COLO829 (cell line): ENCODE measurements at regions not wholly inside any gene's neighbourhood (a gene's known extent, or its start where the extent isn't known, plus 50 kb on each side); places are given as distances from the start of the nearest gene placed in this dataset.
"Not testable (repeated sequence)": the region's sequence is repeated elsewhere in the genome, so short reads cannot be mapped to it uniquely, and the experiment has no call there.

Source experiments
- DNase-seq: peaks from one replicate; pipeline ENCODE4 v3.0.0; 2012; ENCODE audit warnings: low spot score

DNA sequence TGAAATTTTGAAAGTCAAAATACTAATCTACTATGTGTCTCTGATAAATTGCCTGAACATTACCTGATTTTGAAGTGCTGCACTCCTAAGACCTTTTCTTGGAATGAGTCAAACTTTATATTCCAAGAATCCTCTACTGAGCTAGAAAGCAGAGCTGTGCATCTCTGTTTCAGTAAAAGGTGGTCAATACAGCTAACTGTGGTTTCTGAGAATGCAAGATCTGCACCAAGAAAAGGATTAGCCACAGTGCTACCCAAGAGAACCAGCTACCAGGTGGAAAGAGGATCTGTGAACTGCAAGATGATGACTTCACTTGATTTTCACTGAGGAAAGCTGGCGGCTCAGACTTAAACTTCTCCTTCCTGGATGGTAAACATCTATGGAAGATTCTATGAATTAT, 289.3 kb downstream of the LIPI start:
- not testable (repeated sequence) for DNase-seq

DNA sequence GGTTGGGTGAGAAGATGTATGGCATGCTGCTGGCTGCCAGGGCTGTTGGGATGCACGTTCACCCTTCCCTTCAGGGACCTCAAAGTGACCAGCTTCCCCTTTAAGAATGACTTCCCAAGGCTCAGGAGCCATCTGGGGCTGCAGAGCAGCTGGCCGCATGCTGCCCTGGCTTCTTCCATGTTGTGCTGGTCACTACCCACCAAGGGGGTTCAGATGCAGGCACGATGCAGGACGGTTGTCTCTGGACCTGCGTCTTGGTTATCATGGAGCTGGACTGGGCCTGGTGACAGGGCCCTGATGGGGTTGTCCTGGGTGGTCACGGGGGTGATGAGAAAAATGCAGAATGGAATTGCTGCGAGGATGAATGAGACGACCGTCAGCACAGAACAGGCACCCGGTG, 297.8 kb downstream of the POTED start:
- DNase-seq = not testable (repeated sequence)

DNA sequence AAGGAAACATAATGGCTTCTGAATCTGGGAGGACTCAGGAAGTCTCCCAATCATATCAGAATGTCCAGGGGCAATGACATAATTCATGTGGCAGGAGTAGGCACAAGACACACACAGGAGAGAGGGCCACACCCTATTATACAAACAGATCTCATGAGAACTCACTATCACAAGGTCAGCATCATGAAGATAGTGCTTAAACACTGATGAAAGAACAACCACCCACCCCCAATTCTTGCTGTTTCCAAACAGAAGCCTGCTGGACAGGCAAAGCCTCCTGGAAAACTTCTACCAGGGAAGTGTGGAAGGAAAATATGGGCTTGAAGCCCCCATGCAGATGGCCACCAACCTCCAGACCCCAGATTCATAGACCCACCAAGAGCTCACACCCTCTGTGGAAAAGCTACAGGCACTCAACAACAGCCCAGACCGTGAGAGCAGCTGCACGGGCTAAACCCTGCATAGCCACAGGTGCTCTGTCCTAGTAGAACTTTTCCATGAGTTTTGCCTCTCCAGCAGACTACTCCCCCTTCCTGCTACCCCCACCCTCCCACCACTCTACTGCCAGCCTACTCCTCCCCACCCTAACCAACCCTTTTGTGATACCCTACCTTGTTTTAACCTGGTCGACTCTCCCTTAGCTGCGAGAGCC, 287.1 kb downstream of the POTED start:
- DNase-seq = not testable (repeated sequence)

DNA sequence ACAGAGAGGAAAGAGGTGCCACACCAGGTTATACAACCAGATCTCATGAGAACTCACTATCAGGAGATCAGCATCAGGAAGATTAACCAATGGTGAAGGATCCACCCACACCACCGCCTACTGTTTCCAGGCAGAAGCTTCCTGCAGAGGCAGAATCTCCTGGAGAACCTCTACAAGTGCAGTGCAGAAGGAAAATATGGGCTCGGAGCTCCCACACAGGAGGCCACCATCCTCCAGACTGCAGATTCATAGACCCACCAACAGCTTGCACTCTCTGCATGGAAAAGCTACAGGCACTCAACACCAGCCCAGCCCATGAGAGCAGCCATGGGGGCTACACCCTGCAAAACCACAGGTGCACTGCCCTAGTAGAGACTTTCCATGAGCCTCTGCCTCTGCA, 284.0 kb downstream of the POTED start:
- not testable (repeated sequence) for DNase-seq

DNA sequence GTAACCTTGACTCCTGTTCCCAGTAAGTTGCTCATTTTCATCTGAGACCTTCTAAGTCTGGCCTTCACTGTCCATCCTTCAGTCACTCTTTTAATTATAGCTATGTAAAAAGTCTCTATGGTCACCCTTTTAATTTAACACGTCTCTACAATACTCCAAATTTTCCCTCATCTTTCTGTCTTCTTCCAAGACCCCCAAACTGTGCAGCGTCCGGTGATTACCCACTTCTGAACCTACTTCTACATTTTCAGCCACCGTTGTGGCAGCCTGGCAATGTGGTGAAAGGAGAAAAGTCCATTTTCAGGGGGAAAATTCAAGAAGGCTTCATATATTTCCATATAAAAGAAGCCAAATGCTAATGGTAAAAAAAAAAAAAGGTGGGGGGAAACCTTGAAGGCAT, 283.4 kb downstream of the POTED start:
- DNase-seq = not testable (repeated sequence)

DNA sequence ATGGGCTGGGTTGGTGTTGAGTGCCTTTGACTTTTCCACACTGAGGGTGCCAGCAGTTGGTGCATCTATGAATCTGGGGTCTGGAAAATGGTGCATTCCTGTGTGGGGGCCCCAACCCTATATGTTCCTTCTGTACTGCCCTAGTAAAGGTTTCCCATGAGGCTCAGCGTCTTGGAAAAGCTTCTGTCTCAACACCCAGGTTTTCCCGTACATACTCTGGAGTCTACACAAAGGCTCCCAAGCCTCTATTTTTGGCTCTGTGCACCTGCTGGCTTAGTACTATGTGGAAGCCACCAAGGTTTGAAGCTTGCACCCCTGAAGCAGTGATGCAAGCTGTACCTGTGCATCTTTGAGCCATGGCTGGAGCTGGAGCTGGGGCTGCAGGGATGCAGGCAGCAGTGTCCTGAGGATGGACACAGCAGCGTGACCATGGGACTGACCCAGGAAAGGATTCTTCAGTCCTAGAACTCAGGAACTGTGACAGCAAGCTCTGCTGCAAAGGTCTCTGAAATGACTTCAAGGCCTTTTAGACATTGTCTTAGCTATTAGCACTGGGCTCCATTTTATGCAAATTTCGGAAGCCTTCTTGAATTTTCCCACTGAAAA, 282.7 kb downstream of the POTED start:
- not testable (repeated sequence) for DNase-seq

DNA sequence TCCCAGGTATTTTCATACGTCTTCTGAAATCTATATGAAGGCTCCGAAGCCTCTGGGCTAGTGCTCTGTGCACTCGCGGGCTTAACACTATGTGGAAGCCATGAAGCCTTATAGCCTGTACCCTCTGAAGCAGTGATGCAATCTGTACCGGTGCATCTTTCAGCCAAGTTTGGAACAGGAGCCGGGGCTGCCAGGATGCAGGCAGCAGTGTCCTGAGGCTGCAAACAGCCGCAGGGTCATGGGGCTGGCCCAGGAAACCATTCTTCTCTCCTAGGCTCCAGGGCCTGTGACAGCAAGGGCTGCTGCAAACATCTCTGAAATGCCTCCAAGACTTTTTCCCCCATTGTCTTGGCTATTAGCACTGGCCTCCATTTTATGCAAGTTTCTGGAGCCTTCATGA, 279.6 kb downstream of the POTED start:
- DNase-seq = not testable (repeated sequence)

DNA sequence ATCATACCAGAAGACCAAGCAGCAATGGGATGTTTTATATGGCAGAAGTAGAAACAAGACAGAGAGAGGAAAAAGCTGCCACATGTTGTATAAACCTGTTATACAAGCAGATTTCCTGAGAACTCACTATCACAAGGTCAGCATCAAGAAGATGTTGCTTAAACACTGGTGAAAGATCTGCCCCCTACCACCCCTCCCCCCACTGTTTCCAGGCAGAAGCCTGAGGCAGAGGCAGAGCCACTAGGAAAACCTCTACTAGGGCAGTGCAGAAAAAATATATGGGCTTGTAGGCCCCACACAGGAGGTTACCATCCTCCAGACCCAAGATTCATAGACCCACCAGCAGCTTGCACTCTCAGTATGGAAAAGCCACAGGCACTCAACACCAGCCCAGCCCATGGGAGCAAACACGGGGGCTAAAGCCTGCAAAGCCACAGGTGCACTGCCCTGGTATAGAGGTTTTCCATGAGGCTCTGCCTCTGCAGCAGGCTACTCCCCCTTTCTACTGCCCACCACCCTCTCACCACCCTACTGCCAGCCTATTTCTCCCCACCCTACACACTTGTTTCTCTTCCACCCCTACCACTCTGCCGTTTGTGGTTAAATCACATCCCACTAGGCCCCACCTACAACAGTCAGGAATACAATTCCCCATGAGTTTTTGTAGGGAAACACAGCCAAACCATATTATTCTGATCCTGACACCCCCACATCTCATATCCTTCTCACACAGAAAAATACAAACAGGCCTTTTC, 274.2 kb downstream of the POTED start:
- not testable (repeated sequence) for DNase-seq

DNA sequence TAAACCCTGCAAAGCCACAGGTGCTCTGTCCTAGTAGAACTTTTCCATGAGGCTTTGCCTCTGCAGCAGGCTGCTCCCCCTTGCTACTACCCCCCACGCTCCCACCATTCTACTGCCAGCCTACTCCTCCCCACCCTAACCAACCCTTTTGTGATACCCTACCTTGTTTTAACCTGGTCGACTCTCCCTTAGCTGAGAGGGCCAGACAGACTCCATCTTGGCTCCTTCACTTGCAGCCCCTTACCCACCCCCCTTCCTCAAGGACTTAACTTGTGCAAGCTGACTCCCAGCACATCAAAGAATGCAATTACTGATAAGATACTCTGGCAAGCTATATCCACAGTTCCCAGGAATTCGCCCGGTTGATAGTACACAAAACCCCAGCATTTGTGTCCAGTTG, 267.9 kb downstream of the POTED start:
- DNase-seq = not testable (repeated sequence)

DNA sequence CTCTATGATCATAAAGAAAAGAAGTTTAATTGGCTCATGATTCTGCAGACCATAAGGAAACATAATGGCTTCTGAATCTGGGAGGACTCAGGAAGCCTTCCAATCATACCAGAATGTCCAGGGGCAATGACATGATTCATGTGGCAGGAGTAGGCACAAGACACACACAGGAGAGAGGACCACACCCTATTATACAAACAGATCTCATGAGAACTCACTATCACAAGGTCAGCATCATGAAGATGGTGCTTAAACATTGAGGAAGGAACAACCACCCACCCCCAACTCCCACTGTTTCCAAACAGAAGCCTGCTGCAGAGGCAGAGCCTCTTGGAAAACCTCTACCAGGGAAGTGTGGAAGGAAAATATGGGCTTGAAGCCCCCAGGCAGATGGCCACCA, 267.4 kb downstream of the POTED start:
- not testable (repeated sequence) for DNase-seq

DNA sequence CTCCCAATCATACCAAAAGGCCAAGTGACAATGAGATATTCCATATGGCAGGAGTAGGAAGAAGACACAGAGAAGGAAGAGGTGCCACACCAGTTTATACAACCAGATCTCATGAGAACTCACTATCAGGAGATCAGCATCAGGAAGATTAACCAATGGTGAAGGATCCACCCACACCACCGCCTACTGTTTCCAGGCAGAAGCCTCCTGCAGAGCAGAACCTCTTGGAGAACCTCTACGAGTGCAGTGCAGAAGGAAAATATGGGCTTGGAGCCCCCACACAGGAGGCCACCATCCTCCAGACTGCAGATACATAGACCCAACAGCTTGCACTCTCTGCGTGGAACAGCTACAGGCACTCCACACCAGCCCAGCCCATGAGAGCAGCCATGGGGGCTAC, 264.4 kb downstream of the POTED start:
- DNase-seq = not testable (repeated sequence)

DNA sequence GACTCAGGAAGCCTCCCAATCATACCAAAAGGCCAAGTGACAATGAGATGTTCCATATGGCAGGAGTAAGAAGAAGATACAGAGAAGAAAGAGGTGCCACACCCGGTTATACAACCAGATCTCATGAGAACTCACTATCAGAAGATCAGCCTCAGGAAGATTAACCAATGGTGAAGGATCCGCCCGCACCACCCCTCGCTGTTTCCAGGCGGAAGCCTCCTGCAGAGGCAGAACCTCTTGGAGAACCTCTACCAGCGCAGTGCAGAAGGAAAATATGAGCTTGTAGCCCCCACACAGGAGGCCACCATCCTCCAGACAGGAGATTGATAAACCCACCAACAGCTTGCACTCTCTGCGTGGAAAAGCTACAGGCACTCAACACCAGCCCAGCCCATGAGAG, 245.1 kb downstream of the POTED start:
- DNase-seq = no peak

DNA sequence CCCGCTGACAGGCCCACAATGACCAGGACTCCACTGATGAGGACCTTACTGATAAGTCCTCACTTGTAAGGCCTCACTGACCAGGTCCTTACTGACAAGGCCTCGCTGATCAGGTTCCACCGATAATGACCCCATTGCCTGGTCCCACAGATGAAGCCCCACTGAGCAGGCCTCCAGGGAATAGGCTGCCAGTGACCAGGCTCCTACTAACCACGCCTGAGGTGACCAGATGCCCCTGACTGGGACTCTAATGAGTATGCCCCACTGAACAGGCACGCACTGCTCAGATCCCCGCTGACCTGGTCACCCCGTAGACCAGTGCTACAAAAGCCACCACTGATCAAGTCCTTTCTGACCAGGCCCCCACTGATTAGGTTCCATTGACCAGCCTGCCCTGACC, 241.2 kb downstream of the POTED start:
- not testable (repeated sequence) for DNase-seq

DNA sequence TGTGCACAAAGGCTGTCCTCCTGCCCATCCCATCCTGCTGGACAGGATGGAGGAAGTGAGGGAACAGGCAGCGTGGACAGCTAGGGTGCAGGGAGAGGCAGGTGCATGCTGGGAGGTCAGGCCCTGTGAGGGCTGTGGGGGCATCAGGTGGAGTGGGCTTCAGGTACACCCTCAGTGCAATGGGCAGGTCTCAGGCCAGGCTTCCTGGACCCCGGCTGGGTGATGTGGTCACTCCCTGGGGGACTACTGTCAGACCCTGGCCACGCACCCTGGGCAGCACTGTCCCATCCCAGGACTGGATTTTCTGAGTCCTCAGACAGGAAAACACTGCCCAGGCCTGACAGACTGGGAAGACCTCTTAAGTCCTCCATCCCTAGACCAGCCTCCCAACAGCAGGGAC, 239.9 kb downstream of the POTED start:
- not testable (repeated sequence) for DNase-seq

DNA sequence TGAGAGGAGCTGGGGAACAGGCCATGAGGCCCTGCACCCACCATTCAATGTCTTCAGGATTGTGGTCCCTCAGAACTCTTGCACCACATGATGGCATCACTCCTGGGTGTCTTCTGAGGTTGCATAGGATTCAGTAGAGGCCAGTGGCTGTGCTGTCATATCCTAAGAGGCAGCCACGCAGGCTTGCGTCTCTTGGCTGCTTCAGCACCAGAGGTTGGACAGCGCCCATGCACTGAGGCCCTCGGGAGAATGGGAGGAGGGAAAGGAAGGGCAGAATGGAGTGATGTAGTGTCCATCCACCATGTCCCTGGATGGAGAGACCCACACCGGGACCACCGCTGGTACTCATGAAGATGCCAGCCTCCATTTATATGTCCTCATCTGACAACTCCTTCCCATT, 237.1 kb downstream of the POTED start:
- DNase-seq = not testable (repeated sequence)

DNA sequence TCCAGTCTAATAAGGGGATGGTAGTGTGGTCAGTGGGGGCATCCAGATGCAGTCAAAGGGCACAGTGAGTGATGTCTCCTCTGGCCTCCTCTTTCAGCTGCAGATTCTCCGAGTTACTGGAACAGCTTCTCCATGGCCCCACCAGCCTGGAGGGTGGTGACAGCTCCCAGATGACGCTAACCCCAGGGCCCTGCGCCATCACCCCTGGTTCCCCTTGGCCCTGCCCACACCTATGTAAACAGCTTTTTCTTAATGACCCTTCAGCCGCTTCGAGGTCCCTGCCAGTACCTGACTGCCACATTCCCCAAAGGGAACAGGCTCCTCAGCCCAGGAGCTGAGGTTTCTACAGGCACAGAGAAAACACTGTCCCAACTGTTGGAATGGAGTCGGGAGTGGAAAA, 235.0 kb downstream of the POTED start:
- DNase-seq = not testable (repeated sequence)

DNA sequence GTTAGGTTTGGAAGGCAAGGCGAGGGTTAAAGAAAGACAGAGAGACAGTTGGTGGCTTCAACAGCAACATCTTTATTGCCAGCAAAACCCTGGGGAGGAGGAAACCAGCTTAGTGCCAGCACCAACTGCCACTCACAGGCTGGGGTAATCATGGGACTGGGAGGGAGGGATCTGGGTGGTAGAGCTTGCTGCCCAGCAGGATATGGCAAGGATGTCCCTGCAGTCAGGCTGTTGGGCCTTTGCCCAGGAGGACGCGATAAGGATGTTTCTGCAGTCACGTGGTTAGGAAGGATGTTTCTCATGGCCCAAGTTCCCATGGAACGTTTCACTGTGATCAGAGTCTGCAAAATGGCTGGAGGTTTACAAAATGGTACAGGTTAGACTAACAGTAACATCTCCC, 233.5 kb downstream of the POTED start:
- DNase-seq = not testable (repeated sequence)

DNA sequence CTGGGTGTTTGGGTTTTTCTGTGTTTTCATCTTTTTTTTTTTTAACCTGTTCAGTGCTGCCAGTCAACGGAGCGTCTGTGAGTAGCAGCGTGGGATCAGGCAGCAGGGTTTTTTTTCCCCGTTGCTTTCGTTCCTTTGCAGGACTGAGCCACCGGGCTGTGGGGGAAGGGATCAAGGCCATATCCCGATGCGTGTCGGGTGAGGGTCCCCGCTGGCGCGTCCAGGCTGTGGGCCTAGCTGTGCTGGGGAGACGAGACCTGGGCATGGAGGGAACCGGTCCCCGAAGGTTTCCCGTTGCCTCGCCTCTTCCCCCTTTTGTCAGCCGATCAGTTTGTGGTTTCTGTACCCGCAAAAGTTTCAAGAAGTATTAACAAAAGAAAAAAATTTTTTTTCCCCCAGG, 218.1 kb downstream of the POTED start:
- not testable (repeated sequence) for DNase-seq

DNA sequence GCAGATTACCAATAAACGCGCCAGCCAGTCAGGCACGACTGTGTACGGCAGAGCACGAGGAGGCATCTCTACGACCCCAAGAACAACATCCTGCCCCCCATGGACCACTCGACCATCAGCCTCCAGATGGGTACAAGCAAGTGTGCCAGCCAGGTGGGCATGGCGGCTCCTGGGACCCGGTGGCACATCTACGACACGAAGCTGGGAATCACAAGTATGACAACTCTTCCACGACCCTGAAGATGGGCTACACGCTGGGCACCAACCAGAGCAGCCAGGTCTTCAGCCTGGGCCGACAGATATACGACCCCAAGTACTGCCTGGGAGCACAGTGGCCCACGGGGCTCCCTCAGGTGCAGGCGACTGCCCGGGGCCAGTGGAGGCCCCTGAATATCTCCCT, 217.6 kb downstream of the POTED start:
- no peak for DNase-seq

DNA sequence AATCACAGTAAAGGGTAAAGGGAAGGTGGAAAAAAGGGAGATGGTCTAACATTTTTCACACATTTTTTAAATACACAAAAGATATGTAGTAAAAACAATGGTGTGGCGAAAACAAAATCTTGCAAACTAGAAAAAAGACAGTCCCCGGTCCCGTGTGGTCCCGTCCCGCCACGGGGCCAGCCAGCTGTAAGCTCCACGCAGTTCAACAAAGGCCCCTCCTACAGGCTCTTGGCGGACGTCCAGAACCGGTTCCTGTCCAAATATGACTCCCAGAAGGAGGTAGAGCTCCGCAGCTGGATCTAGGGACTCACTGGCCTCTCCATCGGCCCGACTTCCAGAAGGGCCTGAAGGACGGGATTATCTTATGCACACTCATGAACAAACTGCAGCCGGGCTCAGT, 216.9 kb downstream of the POTED start:
- not testable (repeated sequence) for DNase-seq

DNA sequence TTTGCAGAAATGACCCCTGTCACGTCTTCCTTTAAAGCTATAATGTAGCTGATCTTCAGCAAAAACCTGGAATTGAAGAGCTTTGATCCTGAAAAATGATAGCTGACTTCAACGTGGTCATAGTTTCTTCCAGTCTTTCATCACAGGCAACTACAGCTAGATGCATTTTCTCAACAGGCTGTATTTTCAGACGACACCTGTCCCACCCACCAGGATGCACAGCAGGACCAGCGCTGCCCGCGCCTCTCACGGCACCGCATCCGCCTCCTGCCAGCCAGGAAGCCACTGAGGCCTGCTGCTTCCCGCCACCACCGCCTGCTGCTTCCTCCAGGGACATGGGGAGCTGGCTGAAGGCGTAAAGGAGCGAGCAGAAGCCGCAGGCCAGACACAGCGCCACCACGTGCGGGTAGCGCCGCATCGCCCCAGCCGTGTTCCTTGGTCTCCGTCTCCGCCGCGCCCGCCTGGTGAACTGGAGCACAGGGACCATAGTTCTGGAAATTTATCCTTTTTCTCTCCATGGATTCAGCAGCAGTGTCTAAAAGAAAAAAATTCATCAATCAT, 215.7 kb downstream of the POTED start:
- not testable (repeated sequence) for DNase-seq

DNA sequence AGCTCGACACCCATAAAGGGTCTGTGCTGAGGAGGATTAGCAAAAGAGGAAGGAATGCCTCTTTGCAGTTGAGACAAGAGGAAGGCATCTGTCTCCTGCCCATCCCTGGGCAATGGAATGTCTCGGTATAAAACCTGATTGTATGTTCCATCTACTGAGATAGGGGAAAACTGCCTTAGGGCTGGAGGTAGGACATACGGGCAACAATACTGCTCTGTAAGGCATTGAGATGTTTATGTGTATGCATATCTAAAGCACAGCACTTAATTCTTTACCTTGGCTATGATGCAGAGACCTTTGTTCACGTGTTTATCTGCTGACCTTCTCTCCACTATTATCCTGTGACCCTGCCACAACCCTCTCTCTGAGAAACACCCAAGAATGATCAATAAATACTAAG, 210.7 kb downstream of the POTED start:
- not testable (repeated sequence) for DNase-seq

DNA sequence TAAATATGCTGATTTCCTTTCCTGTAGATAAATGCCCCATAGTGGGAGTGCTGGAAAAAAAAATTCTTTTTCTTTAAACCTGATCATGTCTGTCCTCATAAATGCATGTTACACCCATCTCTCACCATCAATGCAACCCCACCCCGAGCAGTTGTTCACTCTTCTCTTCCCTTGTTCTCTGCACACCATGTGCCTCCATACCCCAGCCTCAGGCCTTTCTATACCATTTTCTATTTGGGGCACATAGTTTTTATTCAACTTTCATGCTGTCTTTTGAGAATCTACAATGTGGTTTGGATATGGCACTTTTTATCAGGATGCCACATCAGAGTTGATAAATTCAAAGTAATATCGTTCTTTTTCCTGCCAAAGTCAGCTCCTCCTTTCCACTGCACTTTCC, 202.6 kb downstream of the POTED start:
- DNase-seq = not testable (repeated sequence)
